ENCODE measurements at regions not wholly inside any gene's neighbourhood (a gene's known extent, or its start where the extent isn't known, plus 50 kb on each side); places are given as distances from the start of the nearest gene placed in this dataset.
"Not testable (repeated sequence)": the region's sequence is repeated elsewhere in the genome, so short reads cannot be mapped to it uniquely, and the experiment has no call there.

- TF ChIP-seq, protein P1, sequence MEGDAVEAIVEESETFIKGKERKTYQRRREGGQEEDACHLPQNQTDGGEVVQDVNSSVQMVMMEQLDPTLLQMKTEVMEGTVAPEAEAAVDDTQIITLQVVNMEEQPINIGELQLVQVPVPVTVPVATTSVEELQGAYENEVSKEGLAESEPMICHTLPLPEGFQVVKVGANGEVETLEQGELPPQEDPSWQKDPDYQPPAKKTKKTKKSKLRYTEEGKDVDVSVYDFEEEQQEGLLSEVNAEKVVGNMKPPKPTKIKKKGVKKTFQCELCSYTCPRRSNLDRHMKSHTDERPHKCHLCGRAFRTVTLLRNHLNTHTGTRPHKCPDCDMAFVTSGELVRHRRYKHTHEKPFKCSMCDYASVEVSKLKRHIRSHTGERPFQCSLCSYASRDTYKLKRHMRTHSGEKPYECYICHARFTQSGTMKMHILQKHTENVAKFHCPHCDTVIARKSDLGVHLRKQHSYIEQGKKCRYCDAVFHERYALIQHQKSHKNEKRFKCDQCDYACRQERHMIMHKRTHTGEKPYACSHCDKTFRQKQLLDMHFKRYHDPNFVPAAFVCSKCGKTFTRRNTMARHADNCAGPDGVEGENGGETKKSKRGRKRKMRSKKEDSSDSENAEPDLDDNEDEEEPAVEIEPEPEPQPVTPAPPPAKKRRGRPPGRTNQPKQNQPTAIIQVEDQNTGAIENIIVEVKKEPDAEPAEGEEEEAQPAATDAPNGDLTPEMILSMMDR (conservative IDR thresholded peaks at IDR 0.05), result not testable (repeated sequence)
- not testable (repeated sequence) for TF ChIP-seq ZFX (IDR thresholded peaks at IDR 0.05)
Observed at GRCh38 chr17:20668868-20669267, 89.3 kb downstream of the CDRT15L2 start.
